22Rv1 (cell line): ENCODE measurements at regions not wholly inside any gene's neighbourhood (a gene's known extent, or its start where the extent isn't known, plus 50 kb on each side); places are given as distances from the start of the nearest gene placed in this dataset.

ENCODE experiments used
- ZFX ChIP-seq: fragments of 450-650 bp; IDR thresholded peaks from 2 replicates; pipeline ENCODE4 v1.6.1; 2017; ENCODE audit warnings: antibody characterized with exemption, borderline replicate concordance
- TF ChIP-seq, protein P1 (sequence below): fragments of 450-650 bp; IDR thresholded peaks from 2 replicates; pipeline ENCODE4 v1.5.1; 2017; ENCODE audit warnings: mild to moderate bottlenecking

DNA sequence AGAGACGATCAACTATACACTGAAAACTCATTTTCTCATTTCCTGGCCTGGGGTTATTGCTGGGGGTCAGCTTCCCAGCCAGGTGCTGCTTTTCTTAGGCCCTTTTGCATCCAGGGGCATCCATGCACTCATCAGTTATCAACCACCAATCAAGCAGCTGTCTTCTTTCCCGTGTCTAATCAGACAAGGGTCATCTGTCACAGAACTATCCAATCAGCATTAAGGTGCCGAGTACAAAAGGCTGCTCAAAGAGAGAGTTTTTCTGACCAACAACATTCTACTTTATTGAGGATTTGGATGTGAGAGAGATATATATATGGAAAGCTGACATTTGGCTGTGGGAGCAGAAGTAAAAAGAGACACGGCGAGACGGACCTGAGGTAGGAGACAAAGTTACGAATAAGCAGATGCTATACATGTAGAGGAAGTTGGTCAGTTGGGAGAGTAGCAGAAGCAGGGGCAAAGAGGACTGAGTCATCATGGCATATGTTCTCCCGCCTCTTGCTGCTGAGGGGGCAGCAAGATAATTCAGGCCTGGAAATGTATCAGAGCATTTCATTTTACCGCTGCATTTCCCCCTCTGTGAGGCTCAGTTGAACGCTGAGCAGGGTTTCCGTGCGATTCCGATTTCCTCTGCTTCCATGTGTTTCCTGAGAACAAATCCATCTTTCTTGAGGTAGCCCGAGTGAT lies 129.3 kb downstream of the NUP35 start:
- TF ChIP-seq, protein P1, sequence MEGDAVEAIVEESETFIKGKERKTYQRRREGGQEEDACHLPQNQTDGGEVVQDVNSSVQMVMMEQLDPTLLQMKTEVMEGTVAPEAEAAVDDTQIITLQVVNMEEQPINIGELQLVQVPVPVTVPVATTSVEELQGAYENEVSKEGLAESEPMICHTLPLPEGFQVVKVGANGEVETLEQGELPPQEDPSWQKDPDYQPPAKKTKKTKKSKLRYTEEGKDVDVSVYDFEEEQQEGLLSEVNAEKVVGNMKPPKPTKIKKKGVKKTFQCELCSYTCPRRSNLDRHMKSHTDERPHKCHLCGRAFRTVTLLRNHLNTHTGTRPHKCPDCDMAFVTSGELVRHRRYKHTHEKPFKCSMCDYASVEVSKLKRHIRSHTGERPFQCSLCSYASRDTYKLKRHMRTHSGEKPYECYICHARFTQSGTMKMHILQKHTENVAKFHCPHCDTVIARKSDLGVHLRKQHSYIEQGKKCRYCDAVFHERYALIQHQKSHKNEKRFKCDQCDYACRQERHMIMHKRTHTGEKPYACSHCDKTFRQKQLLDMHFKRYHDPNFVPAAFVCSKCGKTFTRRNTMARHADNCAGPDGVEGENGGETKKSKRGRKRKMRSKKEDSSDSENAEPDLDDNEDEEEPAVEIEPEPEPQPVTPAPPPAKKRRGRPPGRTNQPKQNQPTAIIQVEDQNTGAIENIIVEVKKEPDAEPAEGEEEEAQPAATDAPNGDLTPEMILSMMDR = no peak
- TF ChIP-seq ZFX = no peak
